Activated CD8-positive, alpha-beta T cell treated with anti-CD3 and anti-CD28 coated beads for 36 hours (primary cell): ENCODE measurements at regions not wholly inside any gene's neighbourhood (a gene's known extent, or its start where the extent isn't known, plus 50 kb on each side); places are given as distances from the start of the nearest gene placed in this dataset.
"Not testable (repeated sequence)": the region's sequence is repeated elsewhere in the genome, so short reads cannot be mapped to it uniquely, and the experiment has no call there.

Experiments
- ATAC-seq: fragments of 200-7000 bp; cut with Tn5 transposase; one replicate; pipeline ENCODE4 v1.10.0; 2021; ENCODE audit warnings: mild to moderate bottlenecking, moderate library complexity
- CTCF ChIA-PET: fragments of 350-600 bp; sonication (Branson Sonifier 250); formaldehyde crosslinking; loops from one replicate; lab custom pipeline; 2021; ENCODE audit warnings: antibody characterized with exemption; lab: Charles Lee
- POLR2A ChIA-PET: fragments of 350-600 bp; sonication (Branson Sonifier 250); formaldehyde crosslinking; loops from one replicate; lab custom pipeline; 2021; ENCODE audit warnings: antibody characterized with exemption; lab: Charles Lee
- DNase-seq: peaks from one replicate; pipeline ENCODE4 v3.0.0-alpha.2; 2020
- H3K27ac Mint-ChIP-seq: one replicate; pipeline ENCODE4 v1.8.0; 2021; ENCODE audit warnings: mild to moderate bottlenecking, mixed read lengths
- H3K27me3 Mint-ChIP-seq: one replicate; pipeline ENCODE4 v1.8.0; 2021; ENCODE audit warnings: mixed read lengths
- H3K36me3 Mint-ChIP-seq: one replicate; pipeline ENCODE4 v1.8.0; 2021; ENCODE audit warnings: low read depth, mixed read lengths
- H3K4me1 Mint-ChIP-seq: one replicate; pipeline ENCODE4 v1.8.0; 2021; ENCODE audit warnings: low read depth, mixed read lengths
- H3K4me3 Mint-ChIP-seq: one replicate; pipeline ENCODE4 v1.8.0; 2021; ENCODE audit warnings: mild to moderate bottlenecking, moderate library complexity, mixed read lengths
- H3K9me3 Mint-ChIP-seq: one replicate; pipeline ENCODE4 v1.8.0; 2021; ENCODE audit warnings: mixed read lengths
- intact Hi-C: fragments of 100-400 bp; cut with micrococcal nuclease; formaldehyde crosslinking; loops from one replicate; pipeline ENCODE4 v1.10.0; 2022
- TF ChIP-seq, protein P1 (sequence below): fragments of 200-600 bp; IDR thresholded peaks from one replicate; pipeline ENCODE4 v1.8.0; 2022; ENCODE audit warnings: antibody characterized with exemption, mild to moderate bottlenecking

GRCh38 chr3:35291471-35292236 is 347.7 kb upstream of the ARPP21 start:
- Mint-ChIP-seq H3K27me3 (peaks cover 15% of the 10 kb centered on the region), H3K9me3 (peaks cover 2% of the 10 kb centered on the region), H3K4me1 (peaks cover 11% of the 10 kb centered on the region), H3K4me3 (no peak overlapping the region), H3K27ac (no peak overlapping the region), H3K36me3 (no peaks in the 10 kb centered on the region)
- intact Hi-C loops = no loop called here
- TF ChIP-seq, protein P1, sequence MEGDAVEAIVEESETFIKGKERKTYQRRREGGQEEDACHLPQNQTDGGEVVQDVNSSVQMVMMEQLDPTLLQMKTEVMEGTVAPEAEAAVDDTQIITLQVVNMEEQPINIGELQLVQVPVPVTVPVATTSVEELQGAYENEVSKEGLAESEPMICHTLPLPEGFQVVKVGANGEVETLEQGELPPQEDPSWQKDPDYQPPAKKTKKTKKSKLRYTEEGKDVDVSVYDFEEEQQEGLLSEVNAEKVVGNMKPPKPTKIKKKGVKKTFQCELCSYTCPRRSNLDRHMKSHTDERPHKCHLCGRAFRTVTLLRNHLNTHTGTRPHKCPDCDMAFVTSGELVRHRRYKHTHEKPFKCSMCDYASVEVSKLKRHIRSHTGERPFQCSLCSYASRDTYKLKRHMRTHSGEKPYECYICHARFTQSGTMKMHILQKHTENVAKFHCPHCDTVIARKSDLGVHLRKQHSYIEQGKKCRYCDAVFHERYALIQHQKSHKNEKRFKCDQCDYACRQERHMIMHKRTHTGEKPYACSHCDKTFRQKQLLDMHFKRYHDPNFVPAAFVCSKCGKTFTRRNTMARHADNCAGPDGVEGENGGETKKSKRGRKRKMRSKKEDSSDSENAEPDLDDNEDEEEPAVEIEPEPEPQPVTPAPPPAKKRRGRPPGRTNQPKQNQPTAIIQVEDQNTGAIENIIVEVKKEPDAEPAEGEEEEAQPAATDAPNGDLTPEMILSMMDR = no peak
- POLR2A ChIA-PET = no interaction called here
- ATAC-seq = no peak
- DNase-seq = no peak
- CTCF ChIA-PET = no interaction called here

DNA sequence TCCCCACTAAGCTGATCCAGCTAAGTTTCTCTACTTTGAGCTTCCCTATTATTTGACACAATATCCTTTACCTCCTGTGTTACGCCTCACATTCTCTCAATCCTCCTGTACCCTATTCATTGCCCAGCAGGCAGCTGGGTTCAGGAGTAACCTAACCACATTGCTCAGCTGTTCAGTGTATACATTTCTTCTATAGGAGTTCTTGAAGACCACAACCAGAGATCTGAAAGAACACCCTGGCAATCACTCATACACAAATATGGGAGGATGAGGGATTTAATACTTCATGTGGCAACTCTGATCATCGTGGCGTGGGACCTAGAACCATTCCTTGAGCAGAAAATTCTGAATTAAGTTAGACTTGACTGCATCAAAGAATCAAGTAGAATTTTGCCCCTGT is 346.8 kb upstream of the ARPP21 start:
- Mint-ChIP-seq H3K36me3 (no peaks in the 10 kb centered on the region), H3K9me3 (peaks cover 2% of the 10 kb centered on the region), H3K4me1 (peaks cover 12% of the 10 kb centered on the region), H3K27me3 (peaks cover 15% of the 10 kb centered on the region), H3K4me3 (no peak overlapping the region), H3K27ac (no peak overlapping the region)
- intact Hi-C loops = no loop called here
- no peak for ATAC-seq
- ChIA-PET CTCF (no interaction called here), POLR2A (no interaction called here)
- TF ChIP-seq, protein P1 = no peak
- DNase-seq = no peak

DNA sequence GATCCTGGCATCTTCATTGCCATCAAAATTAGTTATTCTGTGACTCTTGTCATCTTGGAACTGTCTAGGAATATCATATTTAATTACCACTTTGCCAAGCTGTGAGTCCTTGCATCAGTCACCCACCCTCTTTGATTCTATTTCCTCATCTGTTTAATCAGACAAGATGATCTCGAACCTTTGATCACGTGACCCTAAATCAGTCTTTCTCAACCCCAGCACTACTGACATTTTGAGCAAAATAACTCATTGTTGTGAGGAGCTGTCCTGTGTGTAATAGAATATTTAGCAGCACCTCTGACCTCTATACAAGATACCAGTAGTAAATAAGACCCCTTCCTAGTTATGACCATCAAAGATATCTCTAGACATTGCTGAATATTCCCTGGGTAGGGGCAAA is 343.4 kb upstream of the ARPP21 start:
- intact Hi-C loops = no loop called here
- Mint-ChIP-seq H3K4me1 (peaks cover 12% of the 10 kb centered on the region), H3K27ac (no peak overlapping the region), H3K36me3 (no peaks in the 10 kb centered on the region), H3K27me3 (peaks cover 16% of the 10 kb centered on the region), H3K4me3 (no peak overlapping the region), H3K9me3 (peaks cover 2% of the 10 kb centered on the region)
- CTCF ChIA-PET = no interaction called here
- TF ChIP-seq, protein P1 = no peak
- ATAC-seq = no peak
- POLR2A ChIA-PET = no interaction called here
- DNase-seq = no peak

- peak; percentile 89 for ATAC-seq
- Mint-ChIP-seq H3K27ac (peak overlapping the region; percentile 5), H3K27me3 (peaks cover 18% of the 10 kb centered on the region), H3K4me3 (no peak overlapping the region), H3K4me1 (peaks cover 12% of the 10 kb centered on the region), H3K36me3 (no peaks in the 10 kb centered on the region), H3K9me3 (peaks cover 2% of the 10 kb centered on the region)
- POLR2A ChIA-PET = no interaction called here
- CTCF ChIA-PET = no interaction called here
- TF ChIP-seq, protein P1 = no peak
- peak; percentile 48 for DNase-seq
- intact Hi-C loops = no loop called here
Observed at GRCh38 chr3:35296533-35296932, 342.8 kb upstream of the ARPP21 start.

GRCh38 chr3:35296944-35297343 is 342.4 kb upstream of the ARPP21 start:
- Mint-ChIP-seq H3K4me1 (peaks cover 12% of the 10 kb centered on the region), H3K27me3 (peaks cover 22% of the 10 kb centered on the region)
- ATAC-seq = peak; percentile 23
- H3K4me3 Mint-ChIP-seq, H3K36me3 Mint-ChIP-seq, H3K9me3 Mint-ChIP-seq, CTCF ChIA-PET, H3K27ac Mint-ChIP-seq, intact Hi-C loops, POLR2A ChIA-PET: not testable (repeated sequence)
- DNase-seq = peak; percentile 2
